AG04450 (cell line): ENCODE measurements at regions not wholly inside any gene's neighbourhood (a gene's known extent, or its start where the extent isn't known, plus 50 kb on each side); places are given as distances from the start of the nearest gene placed in this dataset.

ENCODE experiments used
- CTCF ChIA-PET: fragments of 300-600, 350-600 bp; formaldehyde crosslinking; extraction: SDS; loops from one replicate; lab custom pipeline; 2022; ENCODE audit warnings: antibody characterized with exemption, inconsistent platforms; lab: Charles Lee
- POLR2A ChIA-PET: fragments of 350-600 bp; formaldehyde crosslinking; extraction: SDS; loops from one replicate; lab custom pipeline; 2021; ENCODE audit warnings: antibody characterized with exemption, inconsistent platforms; lab: Yijun Ruan, JAX
- DNase-seq: peaks from one replicate; pipeline ENCODE4 v3.0.0-alpha.2; 2011; ENCODE audit warnings: low read depth, low spot score
- H3K27ac ChIP-seq: one replicate; pipeline ENCODE4 v1.5.1; 2012; ENCODE audit warnings: low read depth, low read length, control low read depth
- H3K27me3 ChIP-seq: one replicate; pipeline ENCODE4 v1.6.0; 2012; ENCODE audit warnings: low read length; ENCODE audit not compliant: control insufficient read depth, insufficient read depth
- H3K4me3 ChIP-seq: 2 replicates; pipeline ENCODE4 v1.5.1; 2011; ENCODE audit warnings: mild to moderate bottlenecking, low read depth, low read length, control low read depth
- H3K9me3 ChIP-seq: 2 replicates; pipeline ENCODE4 v1.5.1; 2012; ENCODE audit warnings: low read length; ENCODE audit not compliant: control insufficient read depth, insufficient read depth
- TF ChIP-seq, protein P1 (sequence below): IDR thresholded peaks from 2 replicates; pipeline ENCODE4 v1.5.1; 2011; ENCODE audit warnings: low read depth, low read length, control low read depth, inconsistent platforms

DNA sequence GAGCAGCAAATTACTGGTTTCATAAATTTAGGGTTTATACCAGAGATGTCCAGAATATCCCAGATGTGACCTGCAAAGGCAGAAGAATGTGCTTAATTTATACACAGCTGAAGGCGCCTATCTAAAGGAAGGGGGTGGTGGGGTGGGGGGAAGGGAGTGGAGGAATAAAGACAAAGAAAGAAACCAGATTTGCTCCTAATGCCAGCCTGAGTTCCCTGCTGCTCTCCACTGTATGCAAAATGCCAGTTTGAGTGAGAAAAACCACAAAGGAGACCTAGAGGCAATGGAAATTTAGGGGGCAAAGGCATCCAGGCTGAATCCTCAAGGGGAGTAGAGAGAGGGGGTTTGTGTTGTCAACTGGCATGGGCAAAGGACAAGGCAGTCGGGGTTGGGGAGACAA, 161.5 kb upstream of the TOX3 start:
- Histone ChIP-seq H3K27ac (no peak overlapping the region), H3K4me3 (no peak overlapping the region), H3K27me3 (no peaks in the 10 kb centered on the region), H3K9me3 (peaks cover 5% of the 10 kb centered on the region)
- CTCF ChIA-PET: no interaction called here
- TF ChIP-seq, protein P1, sequence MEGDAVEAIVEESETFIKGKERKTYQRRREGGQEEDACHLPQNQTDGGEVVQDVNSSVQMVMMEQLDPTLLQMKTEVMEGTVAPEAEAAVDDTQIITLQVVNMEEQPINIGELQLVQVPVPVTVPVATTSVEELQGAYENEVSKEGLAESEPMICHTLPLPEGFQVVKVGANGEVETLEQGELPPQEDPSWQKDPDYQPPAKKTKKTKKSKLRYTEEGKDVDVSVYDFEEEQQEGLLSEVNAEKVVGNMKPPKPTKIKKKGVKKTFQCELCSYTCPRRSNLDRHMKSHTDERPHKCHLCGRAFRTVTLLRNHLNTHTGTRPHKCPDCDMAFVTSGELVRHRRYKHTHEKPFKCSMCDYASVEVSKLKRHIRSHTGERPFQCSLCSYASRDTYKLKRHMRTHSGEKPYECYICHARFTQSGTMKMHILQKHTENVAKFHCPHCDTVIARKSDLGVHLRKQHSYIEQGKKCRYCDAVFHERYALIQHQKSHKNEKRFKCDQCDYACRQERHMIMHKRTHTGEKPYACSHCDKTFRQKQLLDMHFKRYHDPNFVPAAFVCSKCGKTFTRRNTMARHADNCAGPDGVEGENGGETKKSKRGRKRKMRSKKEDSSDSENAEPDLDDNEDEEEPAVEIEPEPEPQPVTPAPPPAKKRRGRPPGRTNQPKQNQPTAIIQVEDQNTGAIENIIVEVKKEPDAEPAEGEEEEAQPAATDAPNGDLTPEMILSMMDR: no peak
- POLR2A ChIA-PET: no interaction called here
- DNase-seq: no peak

DNA sequence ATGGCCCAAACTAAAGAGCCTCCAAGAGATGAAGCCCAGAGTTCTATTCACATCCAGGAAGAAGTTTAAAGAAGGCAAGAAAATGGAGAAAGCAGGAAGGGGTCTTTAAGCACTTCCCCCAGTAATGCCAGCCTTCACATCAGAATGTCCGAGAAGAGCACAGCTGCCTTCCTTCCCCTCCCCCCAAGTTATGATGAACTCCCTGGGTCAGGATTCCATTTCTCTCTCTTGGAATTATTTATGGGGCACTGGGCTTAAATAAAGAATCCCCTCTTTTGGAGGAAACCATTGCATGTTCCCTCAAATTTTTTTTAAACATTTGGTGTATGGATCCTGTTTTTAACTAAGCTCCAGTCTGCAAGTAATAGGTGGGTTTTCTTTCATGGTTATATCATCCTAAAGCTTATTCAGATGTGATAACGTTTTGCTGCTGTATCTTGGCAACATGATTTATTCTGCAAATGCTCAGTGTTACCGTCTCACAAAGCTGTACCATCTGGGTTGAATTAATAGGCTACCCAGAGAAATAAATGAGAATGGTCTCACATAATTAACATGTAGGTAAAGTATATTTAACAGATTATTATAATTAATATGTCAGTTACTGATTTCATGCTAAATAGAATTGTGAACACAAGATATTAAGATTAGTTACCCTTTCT, 160.9 kb upstream of the TOX3 start:
- H3K27ac ChIP-seq: no peak overlapping the region
- no peak overlapping the region for H3K4me3 ChIP-seq
- H3K27me3 ChIP-seq: no peaks in the 10 kb centered on the region
- ChIA-PET CTCF (no interaction called here), POLR2A (no interaction called here)
- no peak for DNase-seq
- peaks cover 5% of the 10 kb centered on the region for H3K9me3 ChIP-seq
- TF ChIP-seq, protein P1: no peak

- ChIA-PET CTCF (no interaction called here), POLR2A (no interaction called here)
- H3K4me3 ChIP-seq: no peak overlapping the region
- peaks cover 2% of the 10 kb centered on the region for H3K9me3 ChIP-seq
- H3K27ac ChIP-seq: no peak overlapping the region
- TF ChIP-seq, protein P1: no peak
- no peaks in the 10 kb centered on the region for H3K27me3 ChIP-seq
- DNase-seq: no peak
Observed at GRCh38 chr16:52705122-52705521, 158.2 kb upstream of the TOX3 start.

GRCh38 chr16:52697971-52698370, 151.0 kb upstream of the TOX3 start:
- no peak for DNase-seq
- Histone ChIP-seq H3K27me3 (no peaks in the 10 kb centered on the region), H3K4me3 (no peak overlapping the region), H3K9me3 (peaks cover 24% of the 10 kb centered on the region), H3K27ac (no peak overlapping the region)
- ChIA-PET POLR2A (no interaction called here), CTCF (interaction anchor here (0.6 kb wide), 1 partner anchor 10 kb away, joined by 4 read pairs; no protein-coding TSS in a partner anchor)
- TF ChIP-seq, protein P1: no peak

DNA sequence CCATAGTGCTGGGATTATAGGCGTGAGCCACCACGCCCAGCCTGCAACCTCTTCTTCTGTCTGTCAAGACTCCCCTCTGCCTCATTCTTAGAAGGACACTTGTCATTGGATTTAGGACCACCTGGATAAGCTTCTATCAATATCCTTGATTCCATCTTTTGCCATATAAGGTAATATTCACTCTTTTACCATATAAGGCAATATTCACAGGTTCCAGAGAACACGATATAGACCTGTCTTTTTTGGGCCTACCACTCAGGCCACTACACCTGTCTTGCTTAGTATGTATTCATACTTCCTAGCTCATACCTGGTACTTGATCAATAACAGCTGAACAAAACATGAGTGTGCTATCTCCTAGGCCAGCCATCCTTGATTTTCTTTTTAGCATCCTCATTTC, 149.2 kb upstream of the TOX3 start:
- POLR2A ChIA-PET: no interaction called here

More for the DNA sequence above, 149.2 kb upstream of the TOX3 start:
- Histone ChIP-seq H3K27me3 (no peaks in the 10 kb centered on the region), H3K4me3 (no peak overlapping the region), H3K27ac (no peak overlapping the region), H3K9me3 (peaks cover 24% of the 10 kb centered on the region)
- DNase-seq: no peak
- CTCF ChIA-PET: no interaction called here
- TF ChIP-seq, protein P1: no peak
